Ovary (tissue), 3 donors: ENCODE measurements at regions not wholly inside any gene's neighbourhood (a gene's known extent, or its start where the extent isn't known, plus 50 kb on each side); places are given as distances from the start of the nearest gene placed in this dataset.

ENCODE experiments used
- CTCF ChIP-seq, 3 donors: fragments of 450-650 bp in 2 of 3; fragments of 200-600 bp in 1 of 3; IDR thresholded peaks; one replicate each; pipeline versions ENCODE4 v1.5.1 to v1.8.0; 2016 to 2022; ENCODE audit warnings: antibody characterized with exemption in 3 of 3, mild to moderate bottlenecking in 1 of 3
- EP300 ChIP-seq: sonication (generic); formaldehyde crosslinking; IDR thresholded peaks from one replicate; pipeline ENCODE4 v1.6.1; 2017; ENCODE audit warnings: antibody characterized with exemption
- POLR2A ChIP-seq: fragments of 450-650 bp; IDR thresholded peaks from one replicate; pipeline ENCODE4 v1.6.1; 2017; ENCODE audit warnings: antibody characterized with exemption, mild to moderate bottlenecking, moderate library complexity
- donor health status: DM: no; HTN: no; CAD: no.

DNA sequence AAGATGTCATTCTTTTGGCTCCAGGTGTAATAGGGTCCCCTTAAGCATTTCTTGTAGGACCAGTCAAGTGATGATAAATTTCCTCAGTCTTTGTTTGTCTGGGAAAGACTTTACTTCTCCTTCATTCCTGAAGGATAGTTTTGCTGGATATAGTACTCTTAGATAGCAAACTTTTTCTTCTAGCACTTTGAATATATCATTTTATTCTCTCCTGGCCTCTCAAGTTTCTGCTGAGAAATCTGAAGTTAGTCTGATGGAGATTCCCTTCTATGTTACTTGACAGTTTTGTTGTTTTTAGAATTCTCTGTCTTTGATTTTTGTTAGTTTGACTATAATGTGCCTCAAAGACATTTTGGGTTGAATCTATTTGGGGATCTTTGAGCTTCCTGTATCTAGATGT lies 181.2 kb upstream of the HES1 start:
- no peak for TF ChIP-seq CTCF (IDR thresholded peaks at IDR 0.05)
- no peak for TF ChIP-seq EP300
- TF ChIP-seq POLR2A = no peak
